NOMO-1 (cell line): ENCODE measurements at regions not wholly inside any gene's neighbourhood (a gene's known extent, or its start where the extent isn't known, plus 50 kb on each side); places are given as distances from the start of the nearest gene placed in this dataset.

Experiments
- DNase-seq, 2 experiments: peaks; one replicate each; lab custom pipeline; 2025; ENCODE audit not compliant: unreplicated experiment in 2 of 2; lab: John Stamatoyannopoulos, UW

GRCh38 chrX:44042751-44043150 is 69.6 kb upstream of the NDP start:
- DNase-seq: no peak

- DNase-seq: no peak
These were observed 68.9 kb upstream of the NDP start for GRCh38 chrX:44042116-44042515.

GRCh38 chrX:44040406-44040805 is 67.2 kb upstream of the NDP start:
- DNase-seq: no peak

GRCh38 chrX:44039556-44039955 is 66.4 kb upstream of the NDP start:
- DNase-seq: no peak

GRCh38 chrX:44036336-44036735 is 63.1 kb upstream of the NDP start:
- no peak for DNase-seq

- DNase-seq: no peak
These were observed 62.4 kb upstream of the NDP start for GRCh38 chrX:44035571-44035970.

GRCh38 chrX:44032479-44032878 is 59.3 kb upstream of the NDP start:
- DNase-seq: no peak

GRCh38 chrX:44025555-44025954 is 52.4 kb upstream of the NDP start:
- no peak for DNase-seq
